ENCODE measurements at regions not wholly inside any gene's neighbourhood (a gene's known extent, or its start where the extent isn't known, plus 50 kb on each side); places are given as distances from the start of the nearest gene placed in this dataset.

GRCh38 chr9:108688051-108688450 lies 167.7 kb downstream of the ACTL7B start:
- H3K4me3 Mint-ChIP-seq = no peak overlapping the region

GRCh38 chr9:108687006-108687987 lies 168.5 kb downstream of the ACTL7B start:
- Mint-ChIP-seq H3K4me3 (no peak overlapping the region), H3K4me1 (no peaks in the 10 kb centered on the region), H3K36me3 (ENCODE audit: low read depth) (no peaks in the 10 kb centered on the region), H3K27me3 (no peaks in the 10 kb centered on the region), H3K9me3 (peaks cover 3% of the 10 kb centered on the region), H3K27ac (no peak overlapping the region)
- no peak for ATAC-seq (replicated peaks)

More at GRCh38 chr9:108688051-108688450, 167.7 kb downstream of the ACTL7B start:
- Mint-ChIP-seq H3K9me3 (peaks cover 3% of the 10 kb centered on the region), H3K4me1 (no peaks in the 10 kb centered on the region), H3K36me3 (ENCODE audit: low read depth) (no peaks in the 10 kb centered on the region), H3K27me3 (no peaks in the 10 kb centered on the region), H3K27ac (no peak overlapping the region)
- ATAC-seq (replicated peaks) = no peak

GRCh38 chr9:108684288-108685025 lies 171.3 kb downstream of the ACTL7B start:
- no peak for ATAC-seq (replicated peaks)
- Mint-ChIP-seq H3K4me1 (no peaks in the 10 kb centered on the region), H3K9me3 (peaks cover 3% of the 10 kb centered on the region), H3K4me3 (no peak overlapping the region), H3K27ac (no peak overlapping the region), H3K27me3 (no peaks in the 10 kb centered on the region), H3K36me3 (ENCODE audit: low read depth) (no peaks in the 10 kb centered on the region)

- Mint-ChIP-seq H3K4me3 (no peak overlapping the region), H3K27ac (no peak overlapping the region), H3K4me1 (no peaks in the 10 kb centered on the region), H3K27me3 (no peaks in the 10 kb centered on the region), H3K36me3 (ENCODE audit: low read depth) (no peaks in the 10 kb centered on the region), H3K9me3 (peaks cover 3% of the 10 kb centered on the region)
- ATAC-seq (replicated peaks) = no peak
Measured at GRCh38 chr9:108683245-108683644, 172.5 kb downstream of the ACTL7B start.

- Mint-ChIP-seq H3K36me3 (ENCODE audit: low read depth) (no peaks in the 10 kb centered on the region), H3K4me1 (no peaks in the 10 kb centered on the region), H3K4me3 (no peak overlapping the region), H3K27me3 (no peaks in the 10 kb centered on the region), H3K27ac (no peak overlapping the region), H3K9me3 (peaks cover 3% of the 10 kb centered on the region)
- ATAC-seq (replicated peaks) = no peak
Measured at GRCh38 chr9:108681851-108682590, 173.8 kb downstream of the ACTL7B start.

- no peaks in the 10 kb centered on the region for H3K36me3 Mint-ChIP-seq (ENCODE audit: low read depth)
- no peak overlapping the region for H3K27ac Mint-ChIP-seq
- H3K4me3 Mint-ChIP-seq = no peak overlapping the region
- H3K27me3 Mint-ChIP-seq = no peaks in the 10 kb centered on the region
- no peaks in the 10 kb centered on the region for H3K4me1 Mint-ChIP-seq
- H3K9me3 Mint-ChIP-seq = peaks cover 3% of the 10 kb centered on the region
- ATAC-seq (replicated peaks) = no peak
Measured at GRCh38 chr9:108680946-108681345, 174.8 kb downstream of the ACTL7B start.

GRCh38 chr9:108677776-108678175 lies 178.0 kb downstream of the ACTL7B start:
- no peaks in the 10 kb centered on the region for H3K36me3 Mint-ChIP-seq (ENCODE audit: low read depth)
- no peaks in the 10 kb centered on the region for H3K27me3 Mint-ChIP-seq
- no peak overlapping the region for H3K4me3 Mint-ChIP-seq
- H3K4me1 Mint-ChIP-seq = no peaks in the 10 kb centered on the region
- peaks cover 8% of the 10 kb centered on the region for H3K9me3 Mint-ChIP-seq
- no peak overlapping the region for H3K27ac Mint-ChIP-seq
- no peak for ATAC-seq (replicated peaks)

GRCh38 chr9:108676355-108676754 lies 179.4 kb downstream of the ACTL7B start:
- ATAC-seq (replicated peaks) = no peak
- Mint-ChIP-seq H3K36me3 (ENCODE audit: low read depth) (no peaks in the 10 kb centered on the region), H3K27ac (no peak overlapping the region), H3K4me1 (no peaks in the 10 kb centered on the region), H3K27me3 (no peaks in the 10 kb centered on the region), H3K9me3 (peaks cover 8% of the 10 kb centered on the region), H3K4me3 (no peak overlapping the region)

GRCh38 chr9:108675708-108676107 lies 180.1 kb downstream of the ACTL7B start:
- ATAC-seq (replicated peaks) = no peak
- H3K36me3 Mint-ChIP-seq (ENCODE audit: low read depth) = no peaks in the 10 kb centered on the region
- no peaks in the 10 kb centered on the region for H3K4me1 Mint-ChIP-seq
- peaks cover 8% of the 10 kb centered on the region for H3K9me3 Mint-ChIP-seq
- no peaks in the 10 kb centered on the region for H3K27me3 Mint-ChIP-seq
- H3K27ac Mint-ChIP-seq = no peak overlapping the region
- no peak overlapping the region for H3K4me3 Mint-ChIP-seq

GRCh38 chr9:108674766-108675530 lies 180.8 kb downstream of the ACTL7B start:
- H3K4me1 Mint-ChIP-seq = no peaks in the 10 kb centered on the region
- peaks cover 8% of the 10 kb centered on the region for H3K9me3 Mint-ChIP-seq
- no peak for ATAC-seq (replicated peaks)
- no peaks in the 10 kb centered on the region for H3K36me3 Mint-ChIP-seq (ENCODE audit: low read depth)
- no peak overlapping the region for H3K27ac Mint-ChIP-seq
- H3K27me3 Mint-ChIP-seq = no peaks in the 10 kb centered on the region
- no peak overlapping the region for H3K4me3 Mint-ChIP-seq

GRCh38 chr9:108673386-108673785 lies 182.4 kb downstream of the ACTL7B start:
- ATAC-seq (replicated peaks) = no peak
- Mint-ChIP-seq H3K9me3 (peaks cover 8% of the 10 kb centered on the region), H3K4me3 (no peak overlapping the region), H3K27me3 (no peaks in the 10 kb centered on the region), H3K4me1 (no peaks in the 10 kb centered on the region), H3K36me3 (ENCODE audit: low read depth) (no peaks in the 10 kb centered on the region), H3K27ac (no peak overlapping the region)

- Mint-ChIP-seq H3K36me3 (ENCODE audit: low read depth) (no peaks in the 10 kb centered on the region), H3K27me3 (no peaks in the 10 kb centered on the region), H3K4me1 (no peaks in the 10 kb centered on the region), H3K9me3 (peaks cover 8% of the 10 kb centered on the region), H3K4me3 (no peak overlapping the region), H3K27ac (no peak overlapping the region)
- no peak for ATAC-seq (replicated peaks)
Measured at GRCh38 chr9:108672475-108673190, 183.2 kb downstream of the ACTL7B start.

- peaks cover 8% of the 10 kb centered on the region for H3K9me3 Mint-ChIP-seq
- no peak overlapping the region for H3K4me3 Mint-ChIP-seq
- no peaks in the 10 kb centered on the region for H3K36me3 Mint-ChIP-seq (ENCODE audit: low read depth)
- no peak for ATAC-seq (replicated peaks)
- no peak overlapping the region for H3K27ac Mint-ChIP-seq
- no peaks in the 10 kb centered on the region for H3K27me3 Mint-ChIP-seq
- no peaks in the 10 kb centered on the region for H3K4me1 Mint-ChIP-seq
Measured at GRCh38 chr9:108671794-108672193, 184.0 kb downstream of the ACTL7B start.
